GM12878 (cell line): ENCODE measurements at regions not wholly inside any gene's neighbourhood (a gene's known extent, or its start where the extent isn't known, plus 50 kb on each side); places are given as distances from the start of the nearest gene placed in this dataset.

Source experiments
- ATAC-seq: fragments of 200-7000 bp; cut with Tn5 transposase; 3 replicates; pipeline ENCODE4 v1.9.1; 2020; ENCODE audit warnings: mild to moderate bottlenecking, moderate library complexity
- BruUV-seq: library from RNA; stranded (reverse); fragments of 400-500 nt; replicated peaks from 2 replicates; lab custom pipeline; 2021; lab: Mats Ljungman, UMichigan
- CTCF ChIA-PET: fragments of 300-600 bp; sonication (Branson Sonifier 250); formaldehyde crosslinking; extraction: SDS; loops from one replicate; lab custom pipeline; 2021; ENCODE audit warnings: inconsistent platforms; lab: Yijun Ruan, JAX
- POLR2A ChIA-PET: fragments of 350-600 bp; formaldehyde crosslinking; extraction: SDS; loops from one replicate; lab custom pipeline; 2021; ENCODE audit warnings: inconsistent platforms; lab: Charles Lee
- RAD21 ChIA-PET: fragments of 300-600 bp; sonication (Branson Sonifier 250); formaldehyde crosslinking; loops from one replicate; lab custom pipeline; 2023; ENCODE audit warnings: antibody characterized with exemption; ENCODE audit not compliant: unreplicated experiment; lab: Charles Lee
- SMC1A ChIA-PET: fragments of 300-600 bp; sonication (Branson Sonifier 250); formaldehyde crosslinking; loops from one replicate; lab custom pipeline; 2023; ENCODE audit not compliant: unreplicated experiment, uncharacterized antibody; lab: Charles Lee
- DNase-seq: peaks from one replicate; pipeline ENCODE4 v3.0.0-alpha.2; 2011; ENCODE audit warnings: low read depth, low spot score
- FAIRE-seq: peaks from 3 replicates; lab custom pipeline; 2011; peaks lifted over from hg19 to GRCh38; lab: Jason Lieb, UNC
- H2AFZ ChIP-seq: 2 replicates; pipeline ENCODE4 v1.6.0; 2011; ENCODE audit warnings: low read depth, low read length, control low read depth; ENCODE audit not compliant: control insufficient read depth
- H3K27ac ChIP-seq: 2 replicates; pipeline ENCODE4 v1.5.1; 2011; ENCODE audit warnings: control low read depth; ENCODE audit not compliant: control insufficient read depth, insufficient read depth
- H3K27me3 ChIP-seq, 2 experiments: replicated peaks in 1 of 2; 2 replicates each; pipeline versions ENCODE4 v1.6.0 to v1.6.1; 2011; ENCODE audit warnings: low read length in 1 of 2; ENCODE audit not compliant: control insufficient read depth in 2 of 2, insufficient read depth in 2 of 2
- H3K36me3 ChIP-seq, 2 experiments: 2 replicates each; pipeline ENCODE4 v1.5.1; 2011; ENCODE audit warnings: low read length in 1 of 2; ENCODE audit not compliant: control insufficient read depth in 2 of 2, insufficient read depth in 2 of 2
- H3K4me1 ChIP-seq: 2 replicates; pipeline ENCODE4 v1.6.1; 2011; ENCODE audit warnings: mild to moderate bottlenecking, low read length, moderate library complexity, mixed read lengths; ENCODE audit not compliant: control insufficient read depth, insufficient read depth
- H3K4me2 ChIP-seq: 2 replicates; pipeline ENCODE4 v1.6.0; 2011; ENCODE audit warnings: control low read depth; ENCODE audit not compliant: control insufficient read depth, insufficient read depth
- H3K4me3 ChIP-seq: fragments of 200-600 bp; sonication (generic); 2 replicates; pipeline ENCODE4 v1.5.1; 2016
- H3K79me2 ChIP-seq: 2 replicates; pipeline ENCODE4 v1.6.0; 2011; ENCODE audit warnings: low read length; ENCODE audit not compliant: control insufficient read depth, insufficient read depth
- H3K9ac ChIP-seq: 2 replicates; pipeline ENCODE4 v1.8.0; 2011; ENCODE audit warnings: low read length, control low read depth, mixed read lengths; ENCODE audit not compliant: control insufficient read depth, insufficient read depth
- H3K9me3 ChIP-seq: replicated peaks from 3 replicates; pipeline ENCODE4 v1.5.1; 2011; ENCODE audit warnings: mild to moderate bottlenecking, low read length; ENCODE audit not compliant: control insufficient read depth, insufficient read depth
- H4K20me1 ChIP-seq: 2 replicates; pipeline ENCODE4 v1.6.0; 2011; ENCODE audit not compliant: control insufficient read depth, insufficient read depth
- BCL3 ChIP-seq: IDR thresholded peaks from 2 replicates; pipeline ENCODE4 v1.6.1; 2011; ENCODE audit warnings: borderline replicate concordance, low read depth, mild to moderate bottlenecking, moderate library complexity, low read length; ENCODE audit not compliant: insufficient read depth, poor library complexity, severe bottlenecking
- BRCA1 ChIP-seq: IDR thresholded peaks from 2 replicates; pipeline ENCODE4 v1.6.1; 2011; ENCODE audit warnings: low read depth, low read length, improper control_type of control experiment
- CBX5 ChIP-seq: sonication (generic); IDR thresholded peaks from 2 replicates; pipeline ENCODE4 v1.6.1; 2016; ENCODE audit warnings: low read depth, moderate library complexity, mild to moderate bottlenecking, inconsistent platforms
- ESRRA ChIP-seq: IDR thresholded peaks from 2 replicates; pipeline ENCODE4 v1.6.1; 2012; ENCODE audit warnings: mild to moderate bottlenecking, low read length, improper control_type of control experiment
- FOXM1 ChIP-seq: IDR thresholded peaks from 2 replicates; pipeline ENCODE4 v1.6.1; 2012; ENCODE audit warnings: low read depth, mild to moderate bottlenecking, inconsistent platforms, low read length, moderate library complexity
- HSF1 ChIP-seq: fragments of 150-350 bp; IDR thresholded peaks from 2 replicates; pipeline ENCODE4 v1.6.1; 2014; ENCODE audit warnings: mild to moderate bottlenecking, low read depth, low read length
- MAX ChIP-seq: IDR thresholded peaks from 2 replicates; pipeline ENCODE4 v1.6.1; 2012; ENCODE audit warnings: low read depth, low read length, improper control_type of control experiment
- MTA2 ChIP-seq: fragments of 450-650 bp; IDR thresholded peaks from 2 replicates; pipeline ENCODE4 v1.6.1; 2016; ENCODE audit warnings: low read depth, mild to moderate bottlenecking, moderate library complexity
- NFXL1 ChIP-seq: fragments of 450-650 bp; IDR thresholded peaks from 2 replicates; pipeline ENCODE4 v1.6.1; 2017; ENCODE audit warnings: antibody characterized with exemption, mild to moderate bottlenecking, borderline replicate concordance
- NR2F1 ChIP-seq: fragments of 450-650 bp; conservative IDR thresholded peaks from 2 replicates; pipeline ENCODE4 v1.6.1; 2017; ENCODE audit warnings: mild to moderate bottlenecking
- PML ChIP-seq: IDR thresholded peaks from 2 replicates; pipeline ENCODE4 v1.6.1; 2012; ENCODE audit warnings: low read length, inconsistent platforms
- POLR2A ChIP-seq: IDR thresholded peaks from 2 replicates; pipeline ENCODE4 v1.6.1; 2011; ENCODE audit warnings: low read depth, mild to moderate bottlenecking, low read length
- POLR2AphosphoS5 ChIP-seq: IDR thresholded peaks from 2 replicates; pipeline ENCODE4 v1.6.1; 2011; ENCODE audit warnings: mild to moderate bottlenecking, low read length, inconsistent platforms
- RELB ChIP-seq: fragments of 450-650 bp; IDR thresholded peaks from 2 replicates; pipeline ENCODE4 v1.6.1; 2017; ENCODE audit warnings: low read depth, mild to moderate bottlenecking, moderate library complexity
- RFX5 ChIP-seq: IDR thresholded peaks from 2 replicates; pipeline ENCODE4 v1.6.1; 2011; ENCODE audit warnings: low read depth, low read length, improper control_type of control experiment
- SP1 ChIP-seq: IDR thresholded peaks from one replicate; pipeline ENCODE4 v1.6.1; 2011; ENCODE audit warnings: low read depth, low read length
- SREBF1 ChIP-seq: IDR thresholded peaks from 2 replicates; pipeline ENCODE4 v1.6.1; 2012; ENCODE audit warnings: mild to moderate bottlenecking, low read length
- SUPT20H ChIP-seq: IDR thresholded peaks from 2 replicates; pipeline ENCODE4 v1.6.1; 2011; ENCODE audit warnings: low read depth, mild to moderate bottlenecking, low read length, moderate library complexity, borderline replicate concordance; ENCODE audit not compliant: control insufficient read depth
- TCF3 ChIP-seq: IDR thresholded peaks from 2 replicates; pipeline ENCODE4 v1.6.1; 2012; ENCODE audit warnings: low read depth, mild to moderate bottlenecking, low read length, borderline replicate concordance; ENCODE audit not compliant: insufficient read depth
- YY1 ChIP-seq: IDR thresholded peaks from 2 replicates; pipeline ENCODE4 v1.6.1; 2011; ENCODE audit warnings: low read depth, mild to moderate bottlenecking, low read length
- ZNF207 ChIP-seq: fragments of 450-650 bp; IDR thresholded peaks from 2 replicates; pipeline ENCODE4 v1.6.1; 2014; ENCODE audit warnings: antibody characterized with exemption, mild to moderate bottlenecking, borderline replicate concordance
- WGBS: methylation state at CpG from one replicate; pipeline ENCODE4 v1.1.6; 2016; ENCODE audit warnings: low lambda C conversion rate; ENCODE audit not compliant: insufficient replicate concordance, insufficient coverage; ENCODE audit errors: missing lambda C conversion rate; 5-methylcytosine and 5-hydroxymethylcytosine counted together
- in situ Hi-C: fragments of 300-500 bp; cut with MboI; formaldehyde crosslinking; loops from 9 replicates; pipeline ENCODE4 v1.14.3; 2018; ENCODE audit warnings: mixed read lengths
- intact Hi-C: fragments of 100-400 bp; cut with micrococcal nuclease; formaldehyde crosslinking; loops from one replicate; pipeline ENCODE4 v1.14.2; 2022; ENCODE audit not compliant: unreplicated experiment

GRCh38 chr22:48531108-48531507 is 1296.6 kb downstream of the BRD1 start (continued):
- no peak for TF ChIP-seq RELB
- TF ChIP-seq SREBF1: no peak
- no peak for TF ChIP-seq ZNF207
- no peak for TF ChIP-seq SP1
- TF ChIP-seq MTA2: no peak
- TF ChIP-seq TCF3: no peak
- TF ChIP-seq CBX5: no peak
- no peak for TF ChIP-seq BCL3
- TF ChIP-seq FOXM1: no peak
- no peak for TF ChIP-seq MAX
- TF ChIP-seq POLR2AphosphoS5: no peak

- H4K20me1 ChIP-seq: no peaks in the 10 kb centered on the region
- no peaks in the 10 kb centered on the region; the same call in 2 of the 3 replicates for H3K9me3 ChIP-seq
- in situ Hi-C loops: no loop called here
- ATAC-seq (no peak), FAIRE-seq (no peak), DNase-seq (no peak)
- no peak overlapping the region for H3K4me3 ChIP-seq
- H3K36me3 ChIP-seq: no peaks in the 10 kb centered on the region
- SMC1A ChIA-PET: no interaction called here
- no peaks in the 10 kb centered on the region for H3K27me3 ChIP-seq
- no peak overlapping the region for H3K4me2 ChIP-seq
- no peak overlapping the region for H3K9ac ChIP-seq
- RAD21 ChIA-PET: no interaction called here
- POLR2A ChIA-PET: no interaction called here
- CTCF ChIA-PET: no interaction called here
- intact Hi-C loops: no loop called here
- no peaks in the 10 kb centered on the region for H3K79me2 ChIP-seq
- no peaks in the 10 kb centered on the region for H3K4me1 ChIP-seq
- H2AFZ ChIP-seq: no peak overlapping the region
- no TSS peak for BruUV-seq
- WGBS: 18% methylated on average over 10 of the region's 10 CpGs
- no peak overlapping the region for H3K27ac ChIP-seq
- TF ChIP-seq SUPT20H (no peak), YY1 (no peak), PML (no peak), POLR2A (no peak), NFXL1 (no peak), RFX5 (no peak), BRCA1 (no peak), NR2F1 (no peak), HSF1 (no peak), ESRRA (no peak)
Measured at GRCh38 chr22:48530666-48531065, 1297.0 kb downstream of the BRD1 start.
